Kasumi-1 (cell line): ENCODE measurements at regions not wholly inside any gene's neighbourhood (a gene's known extent, or its start where the extent isn't known, plus 50 kb on each side); places are given as distances from the start of the nearest gene placed in this dataset.
"Not testable (repeated sequence)": the region's sequence is repeated elsewhere in the genome, so short reads cannot be mapped to it uniquely, and the experiment has no call there.

Experiments used
- DNase-seq, 2 experiments: peaks; one replicate each; lab custom pipeline; 2025; lab: John Stamatoyannopoulos, UW

DNA sequence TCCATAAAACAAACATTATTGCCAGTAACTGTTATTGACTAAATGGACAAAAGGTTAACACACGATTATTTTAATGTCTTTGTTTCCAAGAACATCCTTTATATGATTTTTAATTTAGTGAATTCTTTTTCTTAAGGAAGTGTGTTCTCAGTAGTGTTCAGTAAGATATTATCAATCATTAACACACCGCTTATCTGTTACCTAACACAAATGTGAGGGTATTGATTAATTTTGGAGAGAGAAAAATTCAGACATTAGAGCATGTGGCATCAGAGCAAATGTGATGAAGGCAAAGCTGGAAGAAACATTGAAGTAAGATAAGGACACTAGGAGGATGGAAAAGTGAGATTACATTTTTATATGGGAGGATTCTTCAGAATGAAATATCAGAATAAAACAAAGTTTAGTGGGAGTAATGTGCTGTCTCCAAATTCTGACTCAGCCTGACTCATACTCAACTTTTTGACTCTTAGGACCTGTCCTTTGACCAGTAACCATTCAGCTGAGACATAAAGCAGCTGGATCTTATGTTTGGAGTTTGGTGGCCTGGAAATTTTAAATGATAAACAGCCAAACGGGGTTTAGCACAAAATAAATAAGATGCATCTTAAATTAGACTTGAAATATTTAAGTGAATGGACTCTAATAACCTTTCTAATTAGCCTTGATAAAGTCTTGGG is 348.6 kb downstream of the CD109 start:
- DNase-seq = no peak

DNA sequence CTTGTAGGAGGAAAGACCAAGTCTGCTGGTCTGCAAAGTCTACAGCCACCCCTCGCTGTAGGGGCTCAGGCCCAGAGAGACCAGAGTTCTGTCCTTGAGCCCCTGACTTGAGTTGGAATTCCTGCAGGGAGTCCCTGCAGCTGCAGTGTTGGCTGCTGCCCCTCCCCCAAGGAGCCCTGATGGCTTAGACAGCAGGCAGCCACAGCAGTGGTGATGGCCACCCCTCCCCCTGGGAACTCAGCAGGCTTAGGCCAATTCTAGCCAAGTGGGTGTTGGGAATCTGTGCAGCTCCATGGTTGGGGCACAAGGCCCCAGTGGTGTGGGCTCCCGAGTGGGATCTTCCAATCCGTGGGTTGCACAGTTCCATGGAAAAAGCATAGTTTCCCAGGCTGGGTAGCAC is 345.4 kb downstream of the CD109 start:
- DNase-seq = no peak

DNA sequence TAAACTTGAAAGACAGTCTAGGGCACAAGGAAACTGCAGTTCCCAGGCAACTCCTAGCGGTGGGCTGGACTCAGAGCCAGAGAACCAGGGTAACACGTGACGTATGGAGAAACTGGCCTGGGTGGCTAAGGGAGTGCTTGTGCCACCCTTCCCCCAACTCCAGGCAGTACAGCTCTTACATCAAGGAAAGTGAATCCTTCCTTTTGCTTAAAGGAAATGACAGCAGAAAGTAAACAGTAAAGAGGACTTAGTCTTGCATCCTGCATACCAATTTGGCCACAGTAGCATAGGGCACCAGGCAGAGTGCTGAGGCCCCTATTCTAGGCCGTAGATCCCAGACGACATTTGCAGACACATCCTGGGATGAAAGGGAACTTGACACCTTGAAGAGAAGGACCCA is 322.8 kb downstream of the CD109 start:
- no peak for DNase-seq

DNA sequence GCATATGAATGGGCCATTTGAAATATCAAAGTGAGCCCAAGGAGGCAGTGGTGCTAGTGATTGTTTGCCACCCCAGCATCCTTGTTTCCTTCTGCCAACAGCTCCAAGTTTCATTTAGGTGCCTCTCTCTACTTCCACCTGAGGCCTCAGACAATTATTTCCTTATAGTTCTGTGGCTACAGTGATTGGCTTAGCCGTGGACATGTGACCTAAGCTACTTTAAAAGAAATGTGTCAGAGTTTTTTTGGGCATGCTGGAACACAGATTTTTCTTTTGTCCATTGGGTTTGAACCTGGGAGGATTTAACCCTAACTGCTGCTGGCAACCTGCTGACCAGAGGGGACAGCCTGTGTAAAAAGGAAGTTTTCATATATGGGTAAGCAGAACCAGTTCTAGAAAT is 319.4 kb downstream of the CD109 start:
- no peak for DNase-seq

DNA sequence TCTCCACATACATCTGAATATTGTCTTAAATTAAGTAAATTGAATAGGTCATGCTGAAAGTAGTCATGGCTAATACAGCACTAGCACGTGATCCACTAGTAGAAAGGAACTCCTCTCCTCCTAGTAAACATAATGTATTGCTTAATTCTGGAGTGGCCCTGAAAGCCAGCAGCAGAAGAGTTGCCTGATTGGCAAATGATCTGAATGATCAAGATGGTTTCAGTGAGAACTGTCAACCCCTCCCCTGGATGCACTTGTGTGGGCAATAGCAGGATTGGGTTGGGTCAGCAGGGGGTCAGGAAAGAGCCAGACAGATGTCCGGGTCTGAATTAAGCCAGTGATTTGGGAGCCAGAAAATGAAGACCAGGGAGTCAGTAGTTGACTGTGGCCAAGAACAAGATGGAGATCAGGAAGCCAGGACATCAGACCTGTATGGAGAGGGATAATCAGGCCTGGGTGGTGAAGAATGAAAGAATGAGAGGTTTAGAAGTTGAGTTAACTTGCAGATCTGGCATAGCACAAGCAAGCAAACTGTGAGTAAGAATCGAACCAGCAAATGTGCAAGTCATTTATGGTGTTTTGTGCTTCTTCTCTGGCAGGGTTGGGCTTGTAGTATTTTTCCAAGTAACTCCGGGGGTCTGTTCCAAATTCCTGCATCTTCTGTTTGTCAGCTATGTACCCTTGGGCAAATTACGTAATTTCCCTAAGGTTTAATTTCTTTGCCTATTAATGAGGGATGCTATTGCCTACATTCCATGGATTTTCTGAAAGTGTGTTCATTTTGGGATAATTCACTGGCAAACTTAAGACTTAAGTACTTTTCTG is 304.9 kb downstream of the CD109 start:
- no peak for DNase-seq

DNA sequence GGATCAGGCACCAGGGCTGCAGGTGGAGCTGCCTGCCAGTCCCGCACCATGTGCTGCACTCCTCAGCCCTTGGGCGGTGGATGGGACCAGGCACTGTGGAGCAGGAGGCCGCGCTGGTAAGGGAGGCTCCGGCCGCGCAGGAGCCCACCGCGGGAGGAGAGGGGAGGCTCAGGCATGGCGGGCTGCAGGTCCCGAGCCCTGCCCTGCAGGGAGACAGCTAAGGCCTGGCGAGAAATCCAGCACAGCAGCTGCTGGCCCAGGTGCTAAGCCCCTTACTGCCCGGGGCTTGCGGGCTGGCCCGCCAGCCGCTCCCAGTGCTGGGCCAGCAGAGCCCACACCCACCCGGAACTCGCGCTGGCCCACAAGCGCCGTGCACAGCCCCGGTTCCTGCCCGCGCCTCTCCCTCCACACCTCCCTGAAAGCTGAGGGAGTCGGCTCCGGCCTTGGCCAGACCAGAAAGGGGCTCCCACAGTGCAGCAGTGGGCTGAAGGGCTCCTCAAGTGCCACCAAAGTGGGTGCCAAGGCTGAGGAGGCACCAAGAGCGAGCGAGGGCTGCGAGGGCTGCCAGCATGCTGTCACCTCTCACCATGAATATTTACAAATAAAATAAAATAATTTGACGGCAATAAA is 294.7 kb downstream of the CD109 start:
- not testable (repeated sequence) for DNase-seq

DNA sequence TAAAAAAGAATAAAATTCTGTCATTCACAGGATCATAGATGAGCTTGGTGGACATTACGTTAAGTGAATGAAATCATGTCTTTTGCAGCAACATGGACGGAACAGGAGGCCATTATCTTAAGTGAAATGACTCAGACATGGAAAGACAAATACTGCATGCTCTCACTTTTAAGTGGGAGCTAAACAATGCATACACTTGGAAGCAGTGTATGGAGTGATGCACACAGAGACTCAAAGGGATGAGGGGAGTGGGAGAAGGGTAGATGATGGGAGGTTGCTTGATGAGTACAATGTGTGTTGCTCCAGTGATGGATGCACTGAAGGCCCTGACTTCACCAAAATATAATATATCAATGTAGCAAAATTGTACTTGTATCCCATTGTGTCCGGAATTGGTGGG is 293.4 kb downstream of the CD109 start:
- no peak for DNase-seq

DNA sequence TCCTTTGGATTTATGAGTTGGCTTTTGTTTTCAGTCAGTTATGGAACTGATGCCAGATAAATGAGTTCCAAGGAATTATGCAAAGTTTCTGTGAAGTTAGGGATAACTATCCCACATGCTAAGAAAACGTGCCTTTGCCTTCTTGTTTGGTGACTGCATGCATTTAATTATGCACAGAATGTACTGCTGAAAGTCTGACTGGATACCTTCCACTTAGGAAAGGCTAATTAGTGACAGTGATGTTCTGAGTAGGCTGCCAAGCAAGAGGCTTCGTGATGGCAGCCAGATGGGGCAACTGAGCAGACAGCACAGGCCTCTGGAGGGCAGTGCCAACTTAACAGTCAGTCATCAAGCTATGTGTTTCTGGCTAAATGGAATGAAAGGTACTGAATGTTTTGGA is 289.9 kb downstream of the CD109 start:
- DNase-seq = peak in 1 of 2 experiments; percentile 5

DNA sequence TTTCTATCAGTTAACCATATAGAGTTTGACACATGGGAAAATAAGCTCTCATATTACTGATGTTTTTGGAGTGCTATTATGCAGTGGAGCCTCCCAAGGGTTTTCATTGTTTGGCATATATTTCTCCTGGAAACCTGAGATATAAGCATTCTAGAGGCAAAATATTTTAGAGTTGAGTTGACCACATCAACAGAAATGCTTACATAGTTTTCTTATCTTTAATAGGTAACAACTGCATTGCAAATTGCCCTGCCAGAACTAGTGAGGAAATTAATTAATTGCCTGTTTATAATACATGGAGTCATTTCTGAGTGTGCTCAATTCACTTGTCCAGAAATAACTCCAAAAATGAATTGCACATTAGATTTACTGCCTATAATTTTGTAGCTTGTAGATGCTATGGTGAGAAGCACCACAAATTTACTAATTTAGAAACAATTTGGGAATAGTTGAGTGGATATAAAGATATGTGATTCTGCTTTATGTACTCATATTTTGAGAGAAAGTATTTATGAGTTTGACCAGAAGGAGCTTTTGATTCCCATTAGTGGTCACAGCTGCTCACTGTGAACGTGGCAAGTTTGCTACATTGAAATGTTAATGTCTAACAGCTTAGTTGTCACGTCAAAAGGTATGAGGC is 288.7 kb downstream of the CD109 start:
- DNase-seq = no peak

DNA sequence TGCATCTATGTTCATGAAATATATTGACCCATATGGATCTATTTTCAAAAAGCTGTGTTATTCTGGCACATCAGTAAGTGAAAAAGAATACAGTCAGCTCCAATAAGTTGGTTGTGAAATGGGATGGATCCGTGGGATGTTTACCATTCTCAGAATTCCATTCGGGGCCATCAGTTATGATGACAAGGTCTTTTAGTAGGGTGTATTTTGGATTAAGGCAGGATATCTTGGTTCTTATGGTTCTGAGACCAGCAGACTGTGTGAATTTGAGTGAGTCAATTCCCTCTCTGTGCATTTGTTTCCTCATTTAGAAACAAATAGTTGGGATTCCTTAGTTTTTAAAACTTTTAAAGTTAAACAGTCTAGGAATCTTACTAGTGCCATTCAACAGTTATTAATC is 287.4 kb downstream of the CD109 start:
- no peak for DNase-seq

DNA sequence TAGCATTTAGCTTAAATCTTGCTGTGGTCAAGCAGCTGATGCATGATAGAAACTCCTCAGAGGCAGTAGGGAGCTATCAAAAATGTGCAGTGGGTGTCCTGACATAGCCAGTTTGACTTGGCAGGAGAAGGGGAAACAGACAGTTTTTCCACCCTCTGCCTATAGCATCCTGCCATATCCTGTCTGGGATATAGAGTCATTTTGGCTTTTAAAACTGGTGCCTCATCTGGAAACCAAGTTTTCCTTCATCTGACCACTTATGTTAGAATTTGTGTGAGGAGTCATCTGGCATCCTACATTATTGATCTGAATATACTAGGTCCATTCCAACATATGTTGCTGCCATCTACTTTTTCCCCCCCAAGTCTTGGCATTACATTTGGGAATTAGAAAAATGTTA is 284.1 kb downstream of the CD109 start:
- no peak for DNase-seq

DNA sequence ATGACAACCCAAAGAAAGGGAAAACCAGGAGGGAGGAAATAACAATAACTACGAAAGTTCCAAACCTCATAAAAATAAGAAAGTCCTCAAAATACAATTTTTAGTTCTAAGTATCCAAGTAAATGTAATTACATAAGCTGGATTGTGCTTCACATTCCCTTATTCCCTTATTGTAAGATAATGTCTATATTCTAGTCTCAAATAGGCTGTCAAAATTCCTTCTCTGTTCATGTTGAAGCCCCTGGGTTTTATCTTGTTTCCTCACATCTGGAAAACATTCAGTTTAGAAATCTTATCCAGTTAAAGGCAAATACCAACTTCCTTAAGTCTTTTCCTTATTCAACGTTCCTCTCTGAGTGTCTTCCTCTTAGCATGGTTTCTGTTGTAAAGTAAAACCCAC is 282.3 kb downstream of the CD109 start:
- no peak for DNase-seq

DNA sequence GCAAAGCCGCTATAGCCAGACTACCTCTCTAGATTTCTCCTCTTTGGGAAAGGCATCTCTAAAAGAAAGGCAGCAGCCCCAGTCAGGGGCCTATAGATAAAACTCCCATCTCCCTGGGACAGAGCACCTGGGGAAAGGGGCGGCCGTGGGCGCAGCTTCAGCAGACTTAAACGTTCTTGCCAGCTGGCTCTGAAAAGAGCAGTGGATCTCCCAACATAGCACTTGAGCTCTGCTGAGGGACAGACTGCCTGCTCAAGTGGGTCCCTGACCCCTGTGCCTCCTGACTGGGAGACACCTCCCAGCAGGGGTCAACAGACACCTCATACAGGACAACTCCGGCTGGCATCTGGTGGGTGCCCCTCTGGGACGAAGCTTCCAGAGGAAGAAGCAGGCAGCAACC is 276.5 kb downstream of the CD109 start:
- not testable (repeated sequence) for DNase-seq

DNA sequence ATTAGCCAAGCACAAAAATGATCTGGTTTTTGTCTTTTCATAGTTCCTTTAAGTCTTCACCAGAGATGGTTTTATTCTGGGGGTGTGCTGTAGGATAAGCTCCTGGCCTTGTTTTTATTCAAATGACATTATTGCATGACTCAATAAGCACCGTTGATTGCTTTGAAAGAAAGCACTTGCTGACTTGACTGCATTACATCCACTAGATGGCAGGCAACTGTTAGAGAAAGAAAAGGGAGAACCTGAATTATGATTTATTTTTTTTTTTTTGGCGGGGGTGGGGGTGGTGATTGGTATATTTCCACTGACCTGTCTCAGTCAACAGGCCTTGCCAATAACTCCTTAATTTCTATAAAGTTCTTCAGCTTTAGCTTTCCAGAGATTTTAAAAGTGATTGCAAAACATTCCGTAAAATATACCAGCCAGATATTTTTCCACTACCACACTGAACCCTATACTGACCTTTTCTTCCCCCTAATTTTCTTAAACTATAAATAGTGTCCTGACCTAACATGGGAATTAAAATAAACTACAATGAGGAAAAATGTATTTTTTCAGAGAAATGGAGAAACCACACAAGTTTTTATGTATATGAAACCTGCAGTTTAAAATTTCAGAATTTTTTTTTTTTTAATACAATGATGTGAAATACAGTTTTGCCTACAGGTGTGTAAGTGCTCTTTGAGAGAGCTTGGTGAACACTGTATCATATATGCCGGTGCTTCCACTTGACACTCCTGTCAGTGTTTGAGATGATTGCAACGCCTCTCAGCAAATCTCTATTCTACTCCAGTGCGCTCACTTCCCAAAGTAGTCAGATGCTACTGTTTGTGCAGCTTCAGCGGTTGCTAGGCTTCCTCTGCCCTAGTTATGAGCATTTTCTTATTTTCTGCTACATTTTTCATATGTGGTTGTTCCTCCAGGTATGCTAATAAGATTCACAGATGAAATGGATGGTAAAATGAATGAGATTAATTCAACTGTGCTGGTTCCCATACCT is 274.3 kb downstream of the CD109 start:
- DNase-seq = peak; percentile 22 to 56

DNA sequence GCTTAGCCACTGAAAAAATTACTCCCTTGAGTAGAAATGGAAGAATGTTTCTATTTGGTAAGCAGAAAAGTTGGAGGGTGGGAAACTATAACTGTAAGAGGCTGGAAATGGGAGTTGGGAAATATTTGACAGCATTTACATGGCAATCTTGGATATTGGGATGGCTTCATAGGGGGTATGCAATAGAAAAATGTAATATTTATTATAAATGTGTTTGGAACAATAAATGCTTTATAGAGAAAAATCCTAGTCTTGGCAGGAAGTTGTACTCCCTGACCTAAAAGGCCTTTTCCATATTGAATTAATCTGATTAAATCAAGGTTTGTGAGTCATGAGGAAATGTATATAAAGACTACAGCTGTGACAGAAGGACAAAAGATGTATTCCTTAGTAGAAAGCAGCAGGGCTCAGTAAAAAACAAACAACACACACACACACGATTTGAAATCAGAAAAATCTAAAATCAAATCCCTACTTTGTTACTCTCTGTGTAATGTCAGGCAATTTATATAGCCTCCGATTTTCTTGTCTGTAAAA is 272.3 kb downstream of the CD109 start:
- no peak for DNase-seq

DNA sequence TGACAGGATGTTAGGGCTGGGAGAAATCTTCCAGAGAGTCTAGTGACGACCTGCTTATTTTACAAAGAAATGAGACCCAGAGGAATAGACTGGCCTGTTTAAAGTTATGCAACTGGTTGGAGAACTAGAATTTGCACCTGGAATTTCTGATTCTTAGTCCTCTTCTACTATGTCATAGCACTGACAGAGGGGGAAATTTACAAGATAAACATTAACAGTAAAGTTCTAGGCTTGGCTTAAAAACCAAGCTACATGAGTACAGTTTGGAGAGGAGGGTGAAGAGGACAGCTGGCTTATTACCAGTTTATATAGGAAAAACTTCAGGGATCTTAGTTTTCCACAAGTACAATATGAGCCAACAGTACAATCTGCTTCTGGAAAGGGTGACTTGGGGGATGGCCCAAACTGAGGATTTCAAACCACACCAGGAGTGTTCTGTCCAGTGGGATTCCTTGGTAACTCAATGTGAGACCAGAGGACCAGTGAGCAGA is 269.6 kb downstream of the CD109 start:
- no peak for DNase-seq

DNA sequence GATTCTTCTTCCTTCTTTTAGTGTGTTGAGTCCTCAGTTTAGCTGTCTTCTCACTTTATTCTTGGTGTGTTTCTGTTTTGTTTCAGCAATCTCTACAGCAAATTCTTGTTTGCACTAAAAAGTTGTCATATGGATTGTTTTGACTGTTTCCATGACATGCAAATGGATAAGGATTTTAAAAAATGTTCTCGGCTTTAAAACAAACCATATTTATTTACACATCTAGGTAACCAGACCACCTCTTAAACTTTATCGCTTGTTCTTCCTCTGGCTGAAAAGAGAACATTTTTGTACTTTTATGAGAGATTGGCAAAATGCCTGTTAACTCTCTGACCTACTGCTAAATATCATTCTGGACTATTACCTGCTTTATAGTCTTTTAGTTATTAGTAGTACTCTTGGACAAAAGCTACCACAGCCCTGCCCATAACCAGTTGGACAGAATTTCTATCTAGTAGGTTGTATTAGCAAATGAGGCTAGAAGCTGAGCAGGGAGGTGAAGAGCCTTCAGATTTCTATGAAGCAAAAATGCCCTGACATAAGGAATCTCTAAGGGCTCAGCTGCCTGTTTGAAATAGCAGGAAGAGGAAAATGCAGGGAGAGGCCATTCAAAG is 268.3 kb downstream of the CD109 start:
- no peak for DNase-seq

DNA sequence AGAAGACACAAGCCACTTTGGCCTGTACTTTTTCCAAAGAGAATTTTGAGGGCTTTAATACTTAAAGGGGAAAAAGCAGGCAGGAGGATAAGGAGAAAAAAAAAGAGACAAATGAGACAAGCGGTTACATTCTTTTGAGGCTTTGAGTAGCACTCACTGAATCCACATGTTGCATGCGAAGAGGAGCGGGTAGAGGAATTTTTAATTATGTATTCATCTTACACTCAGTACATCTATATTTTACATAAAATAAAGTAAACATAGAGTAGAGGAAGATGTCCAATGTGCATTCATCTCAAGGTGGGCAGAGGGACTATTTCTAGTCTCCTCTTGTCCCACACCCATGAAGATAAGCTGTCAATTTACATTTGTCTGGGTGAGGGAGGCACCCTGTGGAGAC is 266.9 kb downstream of the CD109 start:
- no peak for DNase-seq

DNA sequence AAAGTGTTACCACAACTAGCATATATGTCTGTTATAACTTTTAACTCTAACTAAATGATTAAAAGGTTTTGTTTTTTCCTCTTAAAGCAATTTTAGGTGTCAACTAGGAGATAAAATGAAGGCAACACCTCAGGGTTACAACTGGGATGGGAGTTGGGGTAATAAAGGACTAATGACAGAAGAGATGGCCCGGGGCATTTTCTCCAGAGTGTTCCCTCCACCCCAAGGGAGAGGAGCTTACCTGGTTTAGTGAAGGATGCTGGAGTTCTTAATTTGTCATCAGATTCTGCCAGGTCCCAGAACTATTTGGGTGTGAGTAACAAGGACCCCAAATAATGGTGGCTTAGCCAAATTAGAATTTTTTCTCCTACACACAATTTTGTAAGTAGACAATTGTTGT is 260.3 kb downstream of the CD109 start:
- no peak for DNase-seq

DNA sequence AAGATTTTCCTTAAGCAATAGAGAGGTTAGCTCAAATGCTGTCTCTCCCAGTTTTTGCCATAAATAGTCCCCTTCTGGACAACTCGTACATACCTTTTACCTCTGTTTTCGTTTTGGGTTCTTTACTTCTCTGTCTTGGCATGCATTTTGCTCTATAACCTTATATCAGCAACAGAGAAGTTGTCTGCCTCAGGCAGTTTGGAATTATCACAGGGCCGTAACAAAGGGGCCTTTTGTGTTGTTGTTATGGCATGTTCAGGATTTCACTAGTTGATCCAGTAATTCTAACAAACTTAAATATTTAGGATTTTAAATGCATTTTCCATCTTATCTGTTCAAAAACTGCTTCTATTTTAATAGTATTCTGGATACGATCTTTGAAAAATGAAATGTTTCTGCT is 259.8 kb downstream of the CD109 start:
- DNase-seq = no peak

DNA sequence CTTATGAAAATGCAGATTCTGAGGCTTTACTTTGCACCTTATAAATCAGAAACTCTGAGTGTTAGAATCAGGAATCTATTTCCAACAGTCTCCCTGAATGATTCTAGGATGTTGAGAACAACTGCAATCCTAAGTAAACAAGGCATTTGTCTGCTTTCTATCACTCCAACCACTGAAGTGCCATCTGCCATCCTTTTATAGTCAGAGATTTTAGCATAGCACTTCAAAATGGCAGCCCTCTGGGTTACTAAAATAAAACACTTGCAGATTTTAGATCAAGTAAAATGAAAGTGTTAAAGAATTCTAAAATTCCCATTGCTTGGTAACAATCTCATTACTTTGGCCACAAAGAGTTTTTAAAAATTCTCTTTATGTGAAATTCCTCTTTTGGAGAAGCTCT is 258.9 kb downstream of the CD109 start:
- DNase-seq = no peak
